Endothelial cell of umbilical vein (primary cell): ENCODE measurements at regions not wholly inside any gene's neighbourhood (a gene's known extent, or its start where the extent isn't known, plus 50 kb on each side); places are given as distances from the start of the nearest gene placed in this dataset.

ENCODE experiments used
- BruUV-seq: library from RNA; stranded (reverse); fragments of 400-500 nt; replicated peaks from 2 replicates; lab custom pipeline; 2021; lab: Mats Ljungman, UMichigan
- CTCF ChIA-PET: fragments of 300-600, 350-600 bp; sonication (Branson Sonifier 250); formaldehyde crosslinking; loops from one replicate; lab custom pipeline; 2021; ENCODE audit warnings: antibody characterized with exemption, inconsistent platforms; lab: Charles Lee
- POLR2A ChIA-PET: fragments of 300-600, 350-600 bp; sonication (Branson Sonifier 250); formaldehyde crosslinking; loops from one replicate; lab custom pipeline; 2021; ENCODE audit warnings: antibody characterized with exemption, inconsistent platforms; lab: Charles Lee
- DNase-seq: peaks from one replicate; pipeline ENCODE4 v3.0.0-alpha.2; 2011; ENCODE audit warnings: low read depth, low spot score
- FAIRE-seq: peaks from 2 replicates; lab custom pipeline; 2011; peaks lifted over from hg19 to GRCh38; lab: Jason Lieb, UNC
- H2AFZ ChIP-seq: 2 replicates; pipeline ENCODE4 v1.6.0; 2012; ENCODE audit warnings: low read depth, low read length, control low read depth, inconsistent platforms
- H3K27ac ChIP-seq: 2 replicates; pipeline ENCODE4 v1.5.1; 2011; ENCODE audit warnings: low read depth, mild to moderate bottlenecking, control low read depth, low read length, moderate library complexity; ENCODE audit not compliant: insufficient read depth
- H3K27me3 ChIP-seq, 2 experiments: 2 replicates each; pipeline versions ENCODE4 v1.6.0 to v1.6.1; 2011; ENCODE audit warnings: low read length in 2 of 2, mixed read lengths in 1 of 2; ENCODE audit not compliant: control insufficient read depth in 2 of 2, insufficient read depth in 2 of 2
- H3K36me3 ChIP-seq, 2 experiments: 2 replicates in 1 of 2; 3 replicates in 1 of 2; pipeline ENCODE4 v1.5.1; 2011; ENCODE audit warnings: low read length in 2 of 2, mild to moderate bottlenecking in 1 of 2, moderate library complexity in 1 of 2; ENCODE audit not compliant: control insufficient read depth in 2 of 2, insufficient read depth in 2 of 2; ENCODE audit errors: extremely low read depth in 1 of 2
- H3K4me1 ChIP-seq: 3 replicates; pipeline ENCODE4 v1.5.1; 2011; ENCODE audit warnings: mild to moderate bottlenecking, low read length; ENCODE audit not compliant: control insufficient read depth, insufficient read depth; ENCODE audit errors: extremely low read depth
- H3K4me2 ChIP-seq: 2 replicates; pipeline ENCODE4 v1.6.1; 2011; ENCODE audit warnings: low read length, control low read depth, mixed read lengths; ENCODE audit not compliant: insufficient read depth
- H3K4me3 ChIP-seq, 3 experiments: fragments of 200-600 bp in 1 of 3; sonication (generic), shearing (Covaris generic) in 1 of 3; replicated peaks in 1 of 3; 2 replicates each; pipeline ENCODE4 v1.5.1; 2011 to 2016; ENCODE audit warnings: control low read depth in 3 of 3, low read length in 3 of 3, mild to moderate bottlenecking in 2 of 3, inconsistent platforms in 1 of 3, low read depth in 1 of 3, moderate library complexity in 1 of 3; ENCODE audit not compliant: insufficient read depth in 1 of 3
- H3K79me2 ChIP-seq: 2 replicates; pipeline ENCODE4 v1.6.0; 2012; ENCODE audit warnings: low read length, inconsistent platforms; ENCODE audit not compliant: control insufficient read depth, insufficient read depth
- H3K9ac ChIP-seq: replicated peaks from 2 replicates; pipeline ENCODE3; 2011; ENCODE audit warnings: low read length, control low read depth; ENCODE audit not compliant: insufficient read depth; ENCODE audit errors: extremely low read depth
- H3K9me1 ChIP-seq: replicated peaks from 3 replicates; pipeline ENCODE4 v1.6.0; 2011; ENCODE audit warnings: mild to moderate bottlenecking, low read length; ENCODE audit not compliant: control insufficient read depth, insufficient read depth; ENCODE audit errors: extremely low read depth
- H3K9me3 ChIP-seq: replicated peaks from 2 replicates; pipeline ENCODE4 v1.5.1; 2012; ENCODE audit warnings: low read length, inconsistent platforms; ENCODE audit not compliant: control insufficient read depth, insufficient read depth
- H4K20me1 ChIP-seq: replicated peaks from 2 replicates; pipeline ENCODE3; 2011; ENCODE audit warnings: mild to moderate bottlenecking, low read length; ENCODE audit not compliant: control insufficient read depth, insufficient read depth; ENCODE audit errors: extremely low read depth
- CTCF ChIP-seq, 2 donors: IDR thresholded peaks; 1 replicate in 1 of 2; 2 replicates in 1 of 2; pipeline ENCODE4 v1.5.1; 2011; ENCODE audit warnings: low read length in 2 of 2, mild to moderate bottlenecking in 2 of 2, moderate library complexity in 2 of 2, control low read depth in 1 of 2, inconsistent platforms in 1 of 2, low read depth in 1 of 2; ENCODE audit not compliant: insufficient read depth in 1 of 2; ENCODE audit errors: extremely low read depth in 1 of 2
- EZH2 ChIP-seq: IDR thresholded peaks from 2 replicates; pipeline ENCODE4 v1.6.1; 2012; ENCODE audit warnings: borderline replicate concordance, low read depth, mild to moderate bottlenecking, moderate library complexity, low read length, inconsistent platforms; ENCODE audit not compliant: severe bottlenecking
- FOS ChIP-seq: IDR thresholded peaks from 2 replicates; pipeline ENCODE4 v1.6.1; 2011; ENCODE audit warnings: mild to moderate bottlenecking, low read length, moderate library complexity, borderline replicate concordance; ENCODE audit not compliant: insufficient read depth
- GATA2 ChIP-seq: IDR thresholded peaks from 2 replicates; pipeline ENCODE4 v1.7.0; 2011; ENCODE audit warnings: low read depth, mild to moderate bottlenecking, moderate library complexity, mixed read lengths, low read length; ENCODE audit not compliant: insufficient read length, insufficient read depth
- JUN ChIP-seq: IDR thresholded peaks from 2 replicates; pipeline ENCODE4 v1.6.1; 2011; ENCODE audit warnings: borderline replicate concordance, low read depth; ENCODE audit not compliant: insufficient read length, insufficient read depth
- MAX ChIP-seq: IDR thresholded peaks from 2 replicates; pipeline ENCODE4 v1.6.1; 2011; ENCODE audit not compliant: insufficient read depth, insufficient read length
- MYC ChIP-seq: IDR thresholded peaks from one replicate; pipeline ENCODE4 v1.6.1; 2011; ENCODE audit warnings: mild to moderate bottlenecking, low read depth, low read length
- POLR2A ChIP-seq: IDR thresholded peaks from 2 replicates; pipeline ENCODE4 v1.6.1; 2012; ENCODE audit warnings: low read depth, mild to moderate bottlenecking, control low read depth, low read length
- POLR2AphosphoS5 ChIP-seq: IDR thresholded peaks from 2 replicates; pipeline ENCODE4 v1.6.1; 2012; ENCODE audit warnings: low read depth, mild to moderate bottlenecking, control low read depth, low read length, moderate library complexity; ENCODE audit not compliant: insufficient read depth
- dilution Hi-C: fragments of 300-500 bp; cut with MboI; formaldehyde crosslinking; loops from one replicate; pipeline ENCODE4 v1.15.0; 2019; ENCODE audit warnings: low sequenced_read_pairs; ENCODE audit not compliant: extremely low pct_ligation_motif_present
- intact Hi-C: fragments of 100-400 bp; cut with micrococcal nuclease; formaldehyde crosslinking; loops from one replicate; pipeline ENCODE4 v1.10.0; 2022

- no TSS peak for BruUV-seq
- ChIA-PET CTCF (no interaction called here), POLR2A (no interaction called here)
- Histone ChIP-seq H3K4me3 (no peak overlapping the region), H3K79me2 (no peaks in the 10 kb centered on the region), H3K36me3 (no peaks in the 10 kb centered on the region), H2AFZ (no peak overlapping the region), H4K20me1 (no peaks in the 10 kb centered on the region), H3K27ac (no peak overlapping the region), H3K27me3 (no peaks in the 10 kb centered on the region), H3K4me2 (no peak overlapping the region), H3K9me3 (peaks cover 2% of the 10 kb centered on the region), H3K9me1 (no peaks in the 10 kb centered on the region), H3K4me1 (no peaks in the 10 kb centered on the region), H3K9ac (no peak overlapping the region)
- FAIRE-seq = peak; percentile 42
- dilution Hi-C loops (no loop called here), intact Hi-C loops (no loop called here)
- TF ChIP-seq EZH2 = no peak
- TF ChIP-seq FOS = no peak
- no peak for TF ChIP-seq CTCF (IDR thresholded peaks at IDR 0.05; ENCODE audit: extremely low read depth in 1 of 2, insufficient read depth in 1 of 2, low read depth in 1 of 2, low read length in 2 of 2)
- no peak for TF ChIP-seq MYC
- no peak for TF ChIP-seq POLR2AphosphoS5
- no peak for TF ChIP-seq JUN
- no peak for TF ChIP-seq MAX
- TF ChIP-seq POLR2A = no peak
- TF ChIP-seq GATA2 = no peak
- peak; percentile 1 for DNase-seq
These were observed 521.2 kb downstream of the TCERG1L start for GRCh38 chr10:130790339-130790738.
